Activated CD4-positive, alpha-beta T cell treated with anti-CD3 and anti-CD28 coated beads, Interleukin-2, amount 10 ng/mL, durations not matched to agents 7 days and 5 days (primary cell): ENCODE measurements at regions not wholly inside any gene's neighbourhood (a gene's known extent, or its start where the extent isn't known, plus 50 kb on each side); places are given as distances from the start of the nearest gene placed in this dataset.

Experiments used
- CTCF ChIA-PET: fragments of 350-600 bp; sonication (Branson Sonifier 250); formaldehyde crosslinking; loops from one replicate; lab custom pipeline; 2021; ENCODE audit warnings: antibody characterized with exemption; lab: Charles Lee
- POLR2A ChIA-PET: fragments of 350-600 bp; sonication (Branson Sonifier 250); formaldehyde crosslinking; loops from one replicate; lab custom pipeline; 2021; ENCODE audit warnings: antibody characterized with exemption; lab: Charles Lee
- DNase-seq: peaks from one replicate; pipeline ENCODE4 v3.0.0-alpha.2; 2020
- H3K27ac Mint-ChIP-seq: one replicate; pipeline ENCODE4 v1.8.0; 2021; ENCODE audit warnings: mild to moderate bottlenecking, moderate library complexity, mixed read lengths
- H3K27me3 Mint-ChIP-seq: one replicate; pipeline ENCODE4 v1.8.0; 2021; ENCODE audit warnings: mixed read lengths
- H3K36me3 Mint-ChIP-seq: one replicate; pipeline ENCODE4 v1.8.0; 2021; ENCODE audit warnings: low read depth, mixed read lengths
- H3K4me1 Mint-ChIP-seq: one replicate; pipeline ENCODE4 v1.8.0; 2021; ENCODE audit warnings: mixed read lengths
- H3K4me3 Mint-ChIP-seq: one replicate; pipeline ENCODE4 v1.8.0; 2021; ENCODE audit warnings: mild to moderate bottlenecking, moderate library complexity, mixed read lengths
- H3K9me3 Mint-ChIP-seq: one replicate; pipeline ENCODE4 v1.8.0; 2021; ENCODE audit warnings: mixed read lengths

- Mint-ChIP-seq H3K4me3 (no peak overlapping the region), H3K4me1 (no peaks in the 10 kb centered on the region), H3K36me3 (no peaks in the 10 kb centered on the region), H3K9me3 (no peaks in the 10 kb centered on the region), H3K27me3 (no peaks in the 10 kb centered on the region), H3K27ac (no peak overlapping the region)
- peak; percentile 25 for DNase-seq
- ChIA-PET POLR2A (no interaction called here), CTCF (interaction anchor here (0.6 kb wide), 1 partner anchor 296 kb away, joined by 3 read pairs; no protein-coding TSS in a partner anchor)
Observed at GRCh38 chr12:85575120-85576096, 260.8 kb downstream of the RASSF9 start.

GRCh38 chr12:85580562-85581168 is 255.5 kb downstream of the RASSF9 start:
- H3K9me3 Mint-ChIP-seq = no peaks in the 10 kb centered on the region
- H3K36me3 Mint-ChIP-seq = no peaks in the 10 kb centered on the region
- ChIA-PET POLR2A (no interaction called here), CTCF (no interaction called here)
- H3K27me3 Mint-ChIP-seq = no peaks in the 10 kb centered on the region
- DNase-seq = no peak
- no peak overlapping the region for H3K27ac Mint-ChIP-seq
- no peaks in the 10 kb centered on the region for H3K4me1 Mint-ChIP-seq
- H3K4me3 Mint-ChIP-seq = no peak overlapping the region

GRCh38 chr12:85587158-85587557 is 249.1 kb downstream of the RASSF9 start:
- no peak for DNase-seq
- no peak overlapping the region for H3K4me3 Mint-ChIP-seq
- H3K27me3 Mint-ChIP-seq = no peaks in the 10 kb centered on the region
- H3K36me3 Mint-ChIP-seq = no peaks in the 10 kb centered on the region
- ChIA-PET CTCF (no interaction called here), POLR2A (no interaction called here)
- H3K4me1 Mint-ChIP-seq = no peaks in the 10 kb centered on the region
- H3K27ac Mint-ChIP-seq = no peak overlapping the region
- peaks cover 3% of the 10 kb centered on the region for H3K9me3 Mint-ChIP-seq

GRCh38 chr12:85588221-85588620 is 248.0 kb downstream of the RASSF9 start:
- peaks cover 3% of the 10 kb centered on the region for H3K9me3 Mint-ChIP-seq
- no peaks in the 10 kb centered on the region for H3K36me3 Mint-ChIP-seq
- no peak for DNase-seq
- CTCF ChIA-PET = no interaction called here
- POLR2A ChIA-PET = no interaction called here
- H3K4me3 Mint-ChIP-seq = no peak overlapping the region
- no peak overlapping the region for H3K27ac Mint-ChIP-seq
- no peaks in the 10 kb centered on the region for H3K27me3 Mint-ChIP-seq
- H3K4me1 Mint-ChIP-seq = no peaks in the 10 kb centered on the region

- H3K27me3 Mint-ChIP-seq = no peaks in the 10 kb centered on the region
- no peaks in the 10 kb centered on the region for H3K9me3 Mint-ChIP-seq
Observed at GRCh38 chr12:85600841-85601240, 235.4 kb downstream of the RASSF9 start.

GRCh38 chr12:85603556-85603955 is 232.7 kb downstream of the RASSF9 start:
- H3K36me3 Mint-ChIP-seq = no peaks in the 10 kb centered on the region
- CTCF ChIA-PET = no interaction called here
- H3K27me3 Mint-ChIP-seq = no peaks in the 10 kb centered on the region
- H3K9me3 Mint-ChIP-seq = no peaks in the 10 kb centered on the region
- no peak for DNase-seq
- no peak overlapping the region for H3K4me3 Mint-ChIP-seq
- POLR2A ChIA-PET = no interaction called here
- no peak overlapping the region for H3K27ac Mint-ChIP-seq
- H3K4me1 Mint-ChIP-seq = no peaks in the 10 kb centered on the region

More at GRCh38 chr12:85600841-85601240, 235.4 kb downstream of the RASSF9 start:
- H3K27ac Mint-ChIP-seq = no peak overlapping the region
- no peak for DNase-seq
- no peaks in the 10 kb centered on the region for H3K36me3 Mint-ChIP-seq
- CTCF ChIA-PET = no interaction called here
- H3K4me1 Mint-ChIP-seq = no peaks in the 10 kb centered on the region
- no peak overlapping the region for H3K4me3 Mint-ChIP-seq
- POLR2A ChIA-PET = no interaction called here

GRCh38 chr12:85606455-85606854 is 229.8 kb downstream of the RASSF9 start:
- no peak overlapping the region for H3K4me3 Mint-ChIP-seq
- no peaks in the 10 kb centered on the region for H3K9me3 Mint-ChIP-seq
- H3K27me3 Mint-ChIP-seq = no peaks in the 10 kb centered on the region
- no peaks in the 10 kb centered on the region for H3K4me1 Mint-ChIP-seq
- H3K27ac Mint-ChIP-seq = no peak overlapping the region
- ChIA-PET POLR2A (no interaction called here), CTCF (no interaction called here)
- no peaks in the 10 kb centered on the region for H3K36me3 Mint-ChIP-seq
- no peak for DNase-seq

GRCh38 chr12:85609778-85610177 is 226.4 kb downstream of the RASSF9 start:
- no peak overlapping the region for H3K27ac Mint-ChIP-seq
- H3K4me3 Mint-ChIP-seq = no peak overlapping the region
- H3K9me3 Mint-ChIP-seq = no peaks in the 10 kb centered on the region
- ChIA-PET CTCF (no interaction called here), POLR2A (no interaction called here)
- no peaks in the 10 kb centered on the region for H3K4me1 Mint-ChIP-seq
- no peak for DNase-seq
- H3K36me3 Mint-ChIP-seq = no peaks in the 10 kb centered on the region
- H3K27me3 Mint-ChIP-seq = no peaks in the 10 kb centered on the region

- no peak for DNase-seq
- no peak overlapping the region for H3K27ac Mint-ChIP-seq
- no peaks in the 10 kb centered on the region for H3K9me3 Mint-ChIP-seq
- no peaks in the 10 kb centered on the region for H3K36me3 Mint-ChIP-seq
- CTCF ChIA-PET = no interaction called here
- no peaks in the 10 kb centered on the region for H3K4me1 Mint-ChIP-seq
- no peaks in the 10 kb centered on the region for H3K27me3 Mint-ChIP-seq
- H3K4me3 Mint-ChIP-seq = no peak overlapping the region
- POLR2A ChIA-PET = no interaction called here
Observed at GRCh38 chr12:85610194-85610593, 226.0 kb downstream of the RASSF9 start.

GRCh38 chr12:85616201-85616600 is 220.0 kb downstream of the RASSF9 start:
- H3K4me3 Mint-ChIP-seq = no peak overlapping the region
- H3K27me3 Mint-ChIP-seq = no peaks in the 10 kb centered on the region
- no peaks in the 10 kb centered on the region for H3K9me3 Mint-ChIP-seq
- DNase-seq = no peak
- ChIA-PET POLR2A (no interaction called here), CTCF (no interaction called here)
- H3K36me3 Mint-ChIP-seq = no peaks in the 10 kb centered on the region
- no peak overlapping the region for H3K27ac Mint-ChIP-seq
- H3K4me1 Mint-ChIP-seq = no peaks in the 10 kb centered on the region

- Mint-ChIP-seq H3K27me3 (no peaks in the 10 kb centered on the region), H3K27ac (no peak overlapping the region), H3K4me1 (no peaks in the 10 kb centered on the region), H3K4me3 (no peak overlapping the region), H3K36me3 (no peaks in the 10 kb centered on the region), H3K9me3 (no peaks in the 10 kb centered on the region)
- CTCF ChIA-PET = no interaction called here
- no peak for DNase-seq
- POLR2A ChIA-PET = interaction anchor here (0.6 kb wide), 1 partner anchor 246 kb away, joined by 3 read pairs; no protein-coding TSS in a partner anchor
Observed at GRCh38 chr12:85617307-85618091, 218.7 kb downstream of the RASSF9 start.

- DNase-seq = no peak
- Mint-ChIP-seq H3K4me1 (no peaks in the 10 kb centered on the region), H3K27me3 (no peaks in the 10 kb centered on the region), H3K9me3 (no peaks in the 10 kb centered on the region), H3K4me3 (no peak overlapping the region), H3K27ac (no peak overlapping the region), H3K36me3 (no peaks in the 10 kb centered on the region)
- ChIA-PET POLR2A (no interaction called here), CTCF (no interaction called here)
Observed at GRCh38 chr12:85621041-85621440, 215.2 kb downstream of the RASSF9 start.

GRCh38 chr12:85623763-85624162 is 212.4 kb downstream of the RASSF9 start:
- H3K9me3 Mint-ChIP-seq = no peaks in the 10 kb centered on the region
- H3K36me3 Mint-ChIP-seq = no peaks in the 10 kb centered on the region
- H3K27me3 Mint-ChIP-seq = no peaks in the 10 kb centered on the region
- H3K4me1 Mint-ChIP-seq = no peaks in the 10 kb centered on the region
- ChIA-PET POLR2A (no interaction called here), CTCF (no interaction called here)
- no peak overlapping the region for H3K27ac Mint-ChIP-seq
- H3K4me3 Mint-ChIP-seq = no peak overlapping the region
- no peak for DNase-seq
